Prostate gland (tissue), 2 donors: ENCODE measurements at regions not wholly inside any gene's neighbourhood (a gene's known extent, or its start where the extent isn't known, plus 50 kb on each side); places are given as distances from the start of the nearest gene placed in this dataset.

Experiments used
- DNase-seq: peaks from one replicate; pipeline ENCODE4 v3.0.0-alpha.2; 2019; ENCODE audit warnings: low spot score
- H3K27ac ChIP-seq, 2 donors: fragments of 200-600 bp; sonication (generic); 2 replicates each; pipeline ENCODE4 v1.5.1; 2017 to 2019
- H3K27me3 ChIP-seq: fragments of 200-600 bp; sonication (generic); replicated peaks from 2 replicates; pipeline ENCODE4 v1.5.1; 2019; ENCODE audit not compliant: insufficient read depth
- H3K36me3 ChIP-seq, 2 donors: fragments of 200-600 bp; sonication (generic); 1 replicate in 1 of 2; 2 replicates in 1 of 2; pipeline versions ENCODE4 v1.5.1 to v1.8.1; 2017 to 2019
- H3K4me1 ChIP-seq: fragments of 200-600 bp; sonication (generic); replicated peaks from 2 replicates; pipeline ENCODE4 v1.5.1; 2019
- H3K4me3 ChIP-seq, 2 donors: fragments of 200-600 bp; sonication (generic); 2 replicates each; pipeline ENCODE4 v1.5.1; 2017 to 2019
- H3K9me3 ChIP-seq: fragments of 200-600 bp; sonication (generic); 2 replicates; pipeline ENCODE4 v1.5.1; 2017
- CTCF ChIP-seq, 4 experiments: fragments of 200-600 bp in 2 of 4; fragments of 450-650 bp in 2 of 4; sonication (generic) in 2 of 4; IDR thresholded peaks; 1 replicate in 3 of 4; 2 replicates in 1 of 4; pipeline ENCODE4 v1.5.1; 2016 to 2019; ENCODE audit warnings: antibody characterized with exemption in 4 of 4, mild to moderate bottlenecking in 2 of 4, moderate library complexity in 2 of 4
- POLR2A ChIP-seq: fragments of 450-650 bp; IDR thresholded peaks from one replicate; pipeline ENCODE4 v1.6.1; 2016; ENCODE audit warnings: antibody characterized with exemption, mild to moderate bottlenecking
- POLR2AphosphoS5 ChIP-seq: sonication (generic); formaldehyde crosslinking; IDR thresholded peaks from one replicate; pipeline ENCODE4 v1.6.1; 2017; ENCODE audit warnings: antibody characterized with exemption
- WGBS: methylation state at CpG from one replicate; pipeline ENCODE4 v1.1.5; 2018; 5-methylcytosine and 5-hydroxymethylcytosine counted together
- intact Hi-C: fragments of 100-400 bp; cut with DNase I; formaldehyde crosslinking; loops from one replicate; pipeline ENCODE4 v1.14.2; 2022

- TF ChIP-seq POLR2AphosphoS5 (no peak), POLR2A (no peak), CTCF (IDR thresholded peaks at IDR 0.05) (no peak)
- WGBS: 89% methylated on average over 2 of the region's 2 CpGs
- Histone ChIP-seq H3K36me3 (no peaks in the 10 kb centered on the region), H3K27ac (no peak overlapping the region), H3K27me3 (no peaks in the 10 kb centered on the region), H3K9me3 (no peaks in the 10 kb centered on the region), H3K4me1 (no peaks in the 10 kb centered on the region), H3K4me3 (no peak overlapping the region)
- DNase-seq: no peak
- intact Hi-C loops: no loop called here
Measured at GRCh38 chr5:60312098-60312497, 387.9 kb downstream of the DEPDC1B start.

- intact Hi-C loops: no loop called here
- H3K27ac ChIP-seq: no peak overlapping the region
- H3K4me1 ChIP-seq: no peaks in the 10 kb centered on the region
- DNase-seq: no peak
- H3K27me3 ChIP-seq: no peaks in the 10 kb centered on the region
- no peaks in the 10 kb centered on the region for H3K36me3 ChIP-seq
- WGBS: 62% methylated on average over 2 of the region's 2 CpGs
- H3K4me3 ChIP-seq: no peak overlapping the region
- no peak for TF ChIP-seq CTCF (IDR thresholded peaks at IDR 0.05)
- TF ChIP-seq POLR2AphosphoS5: no peak
- no peaks in the 10 kb centered on the region for H3K9me3 ChIP-seq
Measured at GRCh38 chr5:60299944-60300343, 400.0 kb downstream of the DEPDC1B start.

GRCh38 chr5:60297658-60298057 is 402.3 kb downstream of the DEPDC1B start:
- H3K4me3 ChIP-seq: no peak overlapping the region
- H3K4me1 ChIP-seq: no peaks in the 10 kb centered on the region
- WGBS: 88% methylated on average over 1 of the region's 1 CpG
- H3K9me3 ChIP-seq: no peaks in the 10 kb centered on the region
- H3K27ac ChIP-seq: no peak overlapping the region
- intact Hi-C loops: no loop called here
- TF ChIP-seq POLR2A: no peak
- H3K36me3 ChIP-seq: no peaks in the 10 kb centered on the region
- no peak for DNase-seq
- H3K27me3 ChIP-seq: no peaks in the 10 kb centered on the region

GRCh38 chr5:60295423-60295822 is 401.9 kb upstream of the PDE4D start:
- intact Hi-C loops: no loop called here
- no peak for DNase-seq
- Histone ChIP-seq H3K27ac (no peak overlapping the region), H3K9me3 (no peaks in the 10 kb centered on the region), H3K27me3 (no peaks in the 10 kb centered on the region), H3K4me1 (no peaks in the 10 kb centered on the region), H3K4me3 (no peak overlapping the region), H3K36me3 (no peaks in the 10 kb centered on the region)
- no peak for TF ChIP-seq POLR2AphosphoS5
- TF ChIP-seq CTCF (IDR thresholded peaks at IDR 0.05): peak in 3 of 4 experiments; percentile 17 to 40 (median 32)
- 10% methylated on average over 2 of the region's 2 CpGs for WGBS

GRCh38 chr5:60293518-60293917 is 400.0 kb upstream of the PDE4D start:
- Histone ChIP-seq H3K4me1 (no peaks in the 10 kb centered on the region), H3K4me3 (no peak overlapping the region), H3K36me3 (no peaks in the 10 kb centered on the region), H3K27ac (no peak overlapping the region), H3K27me3 (no peaks in the 10 kb centered on the region), H3K9me3 (no peaks in the 10 kb centered on the region)
- no peak for DNase-seq
- WGBS: 98% methylated on average over 2 of the region's 2 CpGs
- intact Hi-C loops: no loop called here
- TF ChIP-seq POLR2A: no peak
- no peak for TF ChIP-seq CTCF (IDR thresholded peaks at IDR 0.05)
- TF ChIP-seq POLR2AphosphoS5: no peak
